GM06990 (cell line): ENCODE measurements at regions not wholly inside any gene's neighbourhood (a gene's known extent, or its start where the extent isn't known, plus 50 kb on each side); places are given as distances from the start of the nearest gene placed in this dataset.

ENCODE experiments used
- DNase-seq: peaks from one replicate; pipeline ENCODE4 v3.0.0-alpha.2; 2011; ENCODE audit not compliant: insufficient read length; ENCODE audit errors: extremely low read depth
- H3K27me3 ChIP-seq: replicated peaks from 2 replicates; pipeline ENCODE4 v1.6.0; 2011; ENCODE audit warnings: low read length; ENCODE audit not compliant: control insufficient read depth, insufficient read depth
- H3K36me3 ChIP-seq: 2 replicates; pipeline ENCODE4 v1.5.1; 2011; ENCODE audit warnings: low read length; ENCODE audit not compliant: control insufficient read depth, insufficient read depth
- H3K4me3 ChIP-seq: replicated peaks from 2 replicates; pipeline ENCODE4 v1.5.1; 2011; ENCODE audit warnings: low read depth, mild to moderate bottlenecking, control low read depth, low read length
- TF ChIP-seq, protein P1 (sequence below): IDR thresholded peaks from 2 replicates; pipeline ENCODE4 v1.5.1; 2011; ENCODE audit warnings: low read length, control low read depth, mild to moderate bottlenecking, inconsistent platforms; ENCODE audit not compliant: insufficient read depth, poor library complexity, severe bottlenecking

DNA sequence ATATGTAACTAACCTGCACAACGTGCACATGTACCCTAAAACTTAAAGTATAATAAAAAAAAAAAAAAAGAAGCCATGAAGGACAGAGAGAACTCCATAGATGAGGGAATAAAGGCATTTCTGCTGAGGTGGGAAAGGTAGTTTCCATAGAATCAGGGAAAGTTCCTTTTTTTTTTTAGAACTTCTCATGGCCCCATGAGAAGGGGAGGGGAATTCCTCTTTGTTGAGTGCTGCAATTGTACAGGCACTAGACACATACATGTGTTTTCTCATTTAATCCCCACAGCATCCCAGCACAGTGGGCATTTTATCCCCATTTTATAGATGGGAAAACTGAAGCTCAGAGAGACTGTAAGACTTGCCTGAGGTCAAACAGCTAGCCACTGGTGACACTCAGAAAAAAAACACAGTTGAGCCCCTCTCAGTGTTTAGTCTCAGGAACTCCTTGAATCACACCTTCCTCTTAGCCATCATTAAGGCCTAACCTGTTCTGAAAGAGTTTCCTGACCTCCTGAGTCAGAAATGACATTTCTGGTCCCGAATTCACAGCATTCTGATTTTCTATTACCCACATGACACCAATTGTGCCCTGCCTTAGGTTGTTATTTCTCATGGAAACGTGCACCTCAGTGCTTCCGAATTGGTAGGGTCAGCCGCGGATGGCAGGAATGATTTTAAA is 189.3 kb upstream of the G2E3 start:
- Histone ChIP-seq H3K27me3 (no peaks in the 10 kb centered on the region), H3K36me3 (no peaks in the 10 kb centered on the region), H3K4me3 (no peak overlapping the region)
- TF ChIP-seq, protein P1, sequence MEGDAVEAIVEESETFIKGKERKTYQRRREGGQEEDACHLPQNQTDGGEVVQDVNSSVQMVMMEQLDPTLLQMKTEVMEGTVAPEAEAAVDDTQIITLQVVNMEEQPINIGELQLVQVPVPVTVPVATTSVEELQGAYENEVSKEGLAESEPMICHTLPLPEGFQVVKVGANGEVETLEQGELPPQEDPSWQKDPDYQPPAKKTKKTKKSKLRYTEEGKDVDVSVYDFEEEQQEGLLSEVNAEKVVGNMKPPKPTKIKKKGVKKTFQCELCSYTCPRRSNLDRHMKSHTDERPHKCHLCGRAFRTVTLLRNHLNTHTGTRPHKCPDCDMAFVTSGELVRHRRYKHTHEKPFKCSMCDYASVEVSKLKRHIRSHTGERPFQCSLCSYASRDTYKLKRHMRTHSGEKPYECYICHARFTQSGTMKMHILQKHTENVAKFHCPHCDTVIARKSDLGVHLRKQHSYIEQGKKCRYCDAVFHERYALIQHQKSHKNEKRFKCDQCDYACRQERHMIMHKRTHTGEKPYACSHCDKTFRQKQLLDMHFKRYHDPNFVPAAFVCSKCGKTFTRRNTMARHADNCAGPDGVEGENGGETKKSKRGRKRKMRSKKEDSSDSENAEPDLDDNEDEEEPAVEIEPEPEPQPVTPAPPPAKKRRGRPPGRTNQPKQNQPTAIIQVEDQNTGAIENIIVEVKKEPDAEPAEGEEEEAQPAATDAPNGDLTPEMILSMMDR = no peak
- no peak for DNase-seq

DNA sequence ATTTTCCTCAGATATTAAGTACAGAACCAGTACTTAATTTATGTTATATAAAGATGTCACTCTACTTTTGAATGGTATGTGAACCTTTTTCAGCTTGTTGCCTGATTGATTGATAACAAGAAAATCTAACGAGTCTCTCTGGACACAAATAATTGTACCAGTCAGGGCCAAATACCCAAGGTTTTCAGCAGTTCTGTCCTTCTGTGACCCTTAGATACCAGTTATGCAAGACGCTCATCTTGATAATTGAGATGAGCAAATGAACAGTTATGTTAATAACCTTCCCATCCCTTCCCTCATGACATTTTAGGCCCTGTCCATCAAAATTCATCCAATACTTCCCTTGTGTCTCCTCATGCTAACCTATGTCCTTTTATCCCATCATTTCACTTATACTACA is 185.9 kb upstream of the G2E3 start:
- no peak for DNase-seq
- H3K27me3 ChIP-seq = no peaks in the 10 kb centered on the region
- no peak overlapping the region for H3K4me3 ChIP-seq
- H3K36me3 ChIP-seq = no peaks in the 10 kb centered on the region
- TF ChIP-seq, protein P1 = no peak

GRCh38 chr14:30373526-30373925 is 185.4 kb upstream of the G2E3 start:
- TF ChIP-seq, protein P1 = no peak
- H3K4me3 ChIP-seq = no peak overlapping the region
- DNase-seq = no peak
- no peaks in the 10 kb centered on the region for H3K36me3 ChIP-seq
- no peaks in the 10 kb centered on the region for H3K27me3 ChIP-seq

- no peak overlapping the region for H3K4me3 ChIP-seq
- peak; percentile 18 for DNase-seq
Observed at GRCh38 chr14:30375296-30375892, 183.6 kb upstream of the G2E3 start.

DNA sequence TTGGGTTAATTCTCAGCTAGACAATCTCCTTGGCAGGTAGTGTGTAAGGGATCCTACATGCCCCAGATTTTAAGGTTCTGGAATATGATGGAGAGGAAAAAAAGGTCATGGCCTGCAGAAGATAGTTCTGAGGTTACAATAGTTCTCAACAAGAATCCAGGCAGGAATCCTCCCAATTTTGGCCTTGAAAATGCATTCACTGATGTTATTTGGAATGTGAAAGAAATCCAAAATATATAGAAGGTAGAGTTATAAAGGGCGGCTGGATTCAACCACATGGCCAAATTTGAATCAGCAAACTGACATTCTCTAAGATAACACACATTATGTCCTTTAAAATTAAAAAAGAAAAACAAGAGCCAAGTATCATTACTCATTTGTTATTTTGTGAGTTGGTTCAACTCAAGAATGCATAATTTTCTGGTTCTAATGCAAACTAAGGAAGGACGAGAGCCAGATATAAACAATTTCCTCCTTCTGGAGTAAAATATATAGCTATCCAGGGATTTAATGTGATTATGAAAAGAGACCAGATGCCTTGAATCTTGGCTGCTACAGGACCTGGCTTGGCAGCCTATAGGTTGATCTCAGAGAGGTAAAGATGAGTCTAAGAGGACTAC is 177.0 kb upstream of the G2E3 start:
- TF ChIP-seq, protein P1 = no peak
- no peak overlapping the region for H3K4me3 ChIP-seq
- H3K27me3 ChIP-seq = no peaks in the 10 kb centered on the region

More at GRCh38 chr14:30375296-30375892, 183.6 kb upstream of the G2E3 start:
- no peaks in the 10 kb centered on the region for H3K27me3 ChIP-seq
- TF ChIP-seq, protein P1 = peak; percentile 89
- no peaks in the 10 kb centered on the region for H3K36me3 ChIP-seq

More for the DNA sequence above, 177.0 kb upstream of the G2E3 start:
- no peaks in the 10 kb centered on the region for H3K36me3 ChIP-seq
- no peak for DNase-seq
